ENCODE measurements at regions not wholly inside any gene's neighbourhood (a gene's known extent, or its start where the extent isn't known, plus 50 kb on each side); places are given as distances from the start of the nearest gene placed in this dataset.

GRCh38 chr18:55856229-55856628 lies 268.2 kb upstream of the TCF4 start:
- TF ChIP-seq GATA2 (IDR thresholded peaks at IDR 0.05; ENCODE audit: low read depth, low read length) = no peak
- no peak for TF ChIP-seq GATA3 (IDR thresholded peaks at IDR 0.05; ENCODE audit: low read depth, low read length)

All from SH-SY5Y (cell line).